ENCODE measurements at regions not wholly inside any gene's neighbourhood (a gene's known extent, or its start where the extent isn't known, plus 50 kb on each side); places are given as distances from the start of the nearest gene placed in this dataset.

DNA sequence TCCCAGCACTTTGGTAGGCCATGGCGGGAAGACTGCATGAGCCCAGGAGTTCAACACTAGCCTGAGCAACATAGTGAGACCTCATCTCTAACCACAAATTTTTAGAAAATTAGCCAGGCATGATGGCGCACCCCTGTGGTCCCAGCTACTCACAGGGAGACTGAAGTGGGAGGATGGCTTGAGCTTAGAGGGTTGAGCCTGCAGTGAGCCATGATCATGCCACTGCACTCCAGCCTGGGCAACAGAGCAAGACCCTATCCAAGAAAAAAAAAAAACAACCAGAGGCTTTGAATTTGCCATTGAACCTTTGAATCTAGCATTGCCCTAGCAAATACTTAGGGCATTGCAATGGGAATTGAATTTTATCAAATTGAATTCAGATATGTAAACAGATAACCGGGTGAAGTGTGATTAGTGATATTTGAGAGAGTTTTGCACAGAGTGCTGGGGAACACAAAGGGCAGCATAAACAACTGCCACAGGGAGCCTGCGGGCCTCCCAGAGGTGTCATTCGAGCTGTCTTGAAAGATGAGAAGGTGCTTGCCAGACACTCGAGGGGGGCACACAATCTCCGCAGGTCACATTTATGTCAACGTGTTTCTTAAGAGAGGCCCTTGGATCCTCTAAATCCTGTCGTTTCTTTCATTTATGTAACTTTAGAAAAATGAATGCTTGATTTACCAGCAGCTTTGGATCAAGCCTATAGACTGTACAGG lies 200.3 kb downstream of the AASDH start (continued):
- TF ChIP-seq, protein P1, sequence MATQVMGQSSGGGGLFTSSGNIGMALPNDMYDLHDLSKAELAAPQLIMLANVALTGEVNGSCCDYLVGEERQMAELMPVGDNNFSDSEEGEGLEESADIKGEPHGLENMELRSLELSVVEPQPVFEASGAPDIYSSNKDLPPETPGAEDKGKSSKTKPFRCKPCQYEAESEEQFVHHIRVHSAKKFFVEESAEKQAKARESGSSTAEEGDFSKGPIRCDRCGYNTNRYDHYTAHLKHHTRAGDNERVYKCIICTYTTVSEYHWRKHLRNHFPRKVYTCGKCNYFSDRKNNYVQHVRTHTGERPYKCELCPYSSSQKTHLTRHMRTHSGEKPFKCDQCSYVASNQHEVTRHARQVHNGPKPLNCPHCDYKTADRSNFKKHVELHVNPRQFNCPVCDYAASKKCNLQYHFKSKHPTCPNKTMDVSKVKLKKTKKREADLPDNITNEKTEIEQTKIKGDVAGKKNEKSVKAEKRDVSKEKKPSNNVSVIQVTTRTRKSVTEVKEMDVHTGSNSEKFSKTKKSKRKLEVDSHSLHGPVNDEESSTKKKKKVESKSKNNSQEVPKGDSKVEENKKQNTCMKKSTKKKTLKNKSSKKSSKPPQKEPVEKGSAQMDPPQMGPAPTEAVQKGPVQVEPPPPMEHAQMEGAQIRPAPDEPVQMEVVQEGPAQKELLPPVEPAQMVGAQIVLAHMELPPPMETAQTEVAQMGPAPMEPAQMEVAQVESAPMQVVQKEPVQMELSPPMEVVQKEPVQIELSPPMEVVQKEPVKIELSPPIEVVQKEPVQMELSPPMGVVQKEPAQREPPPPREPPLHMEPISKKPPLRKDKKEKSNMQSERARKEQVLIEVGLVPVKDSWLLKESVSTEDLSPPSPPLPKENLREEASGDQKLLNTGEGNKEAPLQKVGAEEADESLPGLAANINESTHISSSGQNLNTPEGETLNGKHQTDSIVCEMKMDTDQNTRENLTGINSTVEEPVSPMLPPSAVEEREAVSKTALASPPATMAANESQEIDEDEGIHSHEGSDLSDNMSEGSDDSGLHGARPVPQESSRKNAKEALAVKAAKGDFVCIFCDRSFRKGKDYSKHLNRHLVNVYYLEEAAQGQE (IDR thresholded peaks at IDR 0.05; ENCODE audit: low read depth) = no peak
- TF ChIP-seq ZNF274 (IDR thresholded peaks at IDR 0.05; ENCODE audit: low read depth, low read length) (no peak), EZH2 (IDR thresholded peaks at IDR 0.05) (no peak), POLR2A (IDR thresholded peaks at IDR 0.05; ENCODE audit: borderline replicate concordance, extremely low read depth, insufficient read depth, insufficient read length) (no peak), FOSL1 (IDR thresholded peaks at IDR 0.05; ENCODE audit: low read depth) (no peak), SRF (IDR thresholded peaks at IDR 0.05; ENCODE audit: low read depth) (no peak), SIN3A (IDR thresholded peaks at IDR 0.05; ENCODE audit: low read depth) (no peak)

DNA sequence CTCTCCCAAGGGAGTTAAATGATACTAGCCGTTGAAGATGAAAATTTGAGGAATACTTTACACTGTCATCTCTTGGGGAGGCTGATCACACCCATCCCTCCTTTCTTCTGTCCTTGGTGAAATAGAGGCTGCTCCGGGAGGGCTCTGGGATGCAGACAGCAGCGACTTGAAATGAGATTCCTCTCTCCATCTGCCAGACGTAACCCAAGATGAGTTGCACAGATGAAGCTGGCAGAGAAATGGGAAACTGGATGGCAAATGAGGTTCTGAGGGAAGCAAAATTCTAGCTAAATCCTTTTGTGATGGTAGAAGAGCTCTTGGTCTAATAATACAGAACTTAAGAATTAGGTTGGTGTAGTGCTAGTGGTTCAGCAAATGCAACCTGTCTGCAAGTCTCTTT lies 201.4 kb downstream of the AASDH start:
- DNase-seq (ENCODE audit: low read depth, low spot score) (no peak), ATAC-seq (no peak)
- no TSS peak for BruUV-seq (replicated peaks)
- no peaks in the 10 kb centered on the region for H3K9me2 ChIP-seq (ENCODE audit: insufficient read depth)
- no peaks in the 10 kb centered on the region for H3K79me2 ChIP-seq (ENCODE audit: insufficient read depth, low read length)
- H3K4me1 ChIP-seq (ENCODE audit: control insufficient read depth in 1 of 2, insufficient read depth in 2 of 2, low read length in 2 of 2) = peaks cover 2 to 5% of the 10 kb centered on the region in 2 experiments; a peak in 1 of 4 replicates
- CTCF ChIA-PET = no interaction called here
- H3K9ac ChIP-seq (ENCODE audit: low read length) = no peak overlapping the region
- H4K20me1 ChIP-seq (ENCODE audit: insufficient read depth) = no peaks in the 10 kb centered on the region
- TF ChIP-seq EGR1 (IDR thresholded peaks at IDR 0.05; ENCODE audit: low read depth) (no peak), ZFX (IDR thresholded peaks at IDR 0.05) (no peak), TCF7L2 (IDR thresholded peaks at IDR 0.05; ENCODE audit: borderline replicate concordance, extremely low read depth, insufficient read depth, insufficient read length) (no peak), POLR2A (IDR thresholded peaks at IDR 0.05; ENCODE audit: borderline replicate concordance, extremely low read depth, insufficient read depth, insufficient read length) (no peak), ELF1 (IDR thresholded peaks at IDR 0.05; ENCODE audit: borderline replicate concordance, low read depth) (no peak), YY1 (IDR thresholded peaks at IDR 0.05; ENCODE audit: extremely low read depth, insufficient replicate concordance, low read depth, low read length) (no peak)
- TF ChIP-seq, protein P1 (IDR thresholded peaks at IDR 0.05; ENCODE audit: low read depth) = no peak
- TF ChIP-seq, protein P2, sequence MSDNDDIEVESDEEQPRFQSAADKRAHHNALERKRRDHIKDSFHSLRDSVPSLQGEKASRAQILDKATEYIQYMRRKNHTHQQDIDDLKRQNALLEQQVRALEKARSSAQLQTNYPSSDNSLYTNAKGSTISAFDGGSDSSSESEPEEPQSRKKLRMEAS (IDR thresholded peaks at IDR 0.05) = no peak
- TF ChIP-seq, protein P3, sequence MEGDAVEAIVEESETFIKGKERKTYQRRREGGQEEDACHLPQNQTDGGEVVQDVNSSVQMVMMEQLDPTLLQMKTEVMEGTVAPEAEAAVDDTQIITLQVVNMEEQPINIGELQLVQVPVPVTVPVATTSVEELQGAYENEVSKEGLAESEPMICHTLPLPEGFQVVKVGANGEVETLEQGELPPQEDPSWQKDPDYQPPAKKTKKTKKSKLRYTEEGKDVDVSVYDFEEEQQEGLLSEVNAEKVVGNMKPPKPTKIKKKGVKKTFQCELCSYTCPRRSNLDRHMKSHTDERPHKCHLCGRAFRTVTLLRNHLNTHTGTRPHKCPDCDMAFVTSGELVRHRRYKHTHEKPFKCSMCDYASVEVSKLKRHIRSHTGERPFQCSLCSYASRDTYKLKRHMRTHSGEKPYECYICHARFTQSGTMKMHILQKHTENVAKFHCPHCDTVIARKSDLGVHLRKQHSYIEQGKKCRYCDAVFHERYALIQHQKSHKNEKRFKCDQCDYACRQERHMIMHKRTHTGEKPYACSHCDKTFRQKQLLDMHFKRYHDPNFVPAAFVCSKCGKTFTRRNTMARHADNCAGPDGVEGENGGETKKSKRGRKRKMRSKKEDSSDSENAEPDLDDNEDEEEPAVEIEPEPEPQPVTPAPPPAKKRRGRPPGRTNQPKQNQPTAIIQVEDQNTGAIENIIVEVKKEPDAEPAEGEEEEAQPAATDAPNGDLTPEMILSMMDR (IDR thresholded peaks at IDR 0.05 in 2 of 3, conservative IDR thresholded peaks at IDR 0.05 in 1 of 3; ENCODE audit: borderline replicate concordance in 1 of 3, insufficient read depth in 1 of 3, low read depth in 2 of 3, low read length in 2 of 3) = no peak
- no peak overlapping the region for H2AFZ ChIP-seq (ENCODE audit: low read depth, low read length, poor library complexity, severe bottlenecking)
- H3K4me3 ChIP-seq (replicated peaks in 1 of 2; ENCODE audit: low read depth in 1 of 2, low read length in 2 of 2) = no peak overlapping the region
- no peak overlapping the region for H3K27ac ChIP-seq (ENCODE audit: low read depth, low read length)
- H3K36me3 ChIP-seq (ENCODE audit: control insufficient read depth in 1 of 2, insufficient read depth in 2 of 2, low read length in 2 of 2) = no peaks in the 10 kb centered on the region
- intact Hi-C loops (cut with micrococcal nuclease) = no loop called here
- no peak overlapping the region for H3K4me2 ChIP-seq (ENCODE audit: low read length)
- H3K27me3 ChIP-seq (ENCODE audit: insufficient read depth, low read length) = no peaks in the 10 kb centered on the region
- no peaks in the 10 kb centered on the region for H3K9me3 ChIP-seq (ENCODE audit: control insufficient read depth in 1 of 2, insufficient read depth in 1 of 2, low read depth in 1 of 2, low read length in 2 of 2)
- POLR2A ChIA-PET = no interaction called here
- RAD21 ChIA-PET (ENCODE audit: low non-redundant PET in 1 of 2, low total read pairs in 2 of 2, uncharacterized antibody in 2 of 2, unreplicated experiment in 2 of 2) = no interaction called here

Data from HCT116 (cell line).